Neuronal stem cell (in vitro differentiated cells): ENCODE measurements at regions not wholly inside any gene's neighbourhood (a gene's known extent, or its start where the extent isn't known, plus 50 kb on each side); places are given as distances from the start of the nearest gene placed in this dataset.

Experiments
- DNase-seq: peaks from one replicate; pipeline ENCODE4 v3.0.0-alpha.2; 2013; ENCODE audit warnings: low spot score
- H2AFZ ChIP-seq: one replicate; pipeline ENCODE4 v1.6.1; 2013; ENCODE audit warnings: mild to moderate bottlenecking, low read length, inconsistent platforms
- H2AK5ac ChIP-seq: 2 replicates; pipeline ENCODE4 v1.6.1; 2013; ENCODE audit warnings: low read depth, mild to moderate bottlenecking, inconsistent platforms, low read length, moderate library complexity, mixed read lengths
- H2BK120ac ChIP-seq: 2 replicates; pipeline ENCODE4 v1.6.1; 2013; ENCODE audit warnings: low read depth, mild to moderate bottlenecking, inconsistent platforms, low read length, moderate library complexity, mixed read lengths
- H2BK12ac ChIP-seq: one replicate; pipeline ENCODE4 v1.6.1; 2013; ENCODE audit warnings: low read length, inconsistent platforms
- H2BK15ac ChIP-seq: 2 replicates; pipeline ENCODE4 v1.6.1; 2013; ENCODE audit warnings: mild to moderate bottlenecking, low read length, inconsistent platforms, mixed read lengths
- H2BK5ac ChIP-seq: one replicate; pipeline ENCODE4 v1.6.1; 2013; ENCODE audit warnings: inconsistent platforms, mild to moderate bottlenecking, low read length, moderate library complexity
- H3K14ac ChIP-seq: one replicate; pipeline ENCODE4 v1.6.1; 2013; ENCODE audit warnings: low read length, inconsistent platforms
- H3K18ac ChIP-seq: 2 replicates; pipeline ENCODE4 v1.6.1; 2013; ENCODE audit warnings: low read length, inconsistent platforms
- H3K23ac ChIP-seq: 2 replicates; pipeline ENCODE4 v1.6.1; 2013; ENCODE audit warnings: low read depth, mild to moderate bottlenecking, mixed read lengths, low read length, inconsistent platforms; ENCODE audit not compliant: poor library complexity
- H3K27ac ChIP-seq: replicated peaks from 3 replicates; pipeline ENCODE4 v1.5.1; 2013; ENCODE audit warnings: low read length, inconsistent platforms
- H3K27me3 ChIP-seq, 3 experiments: 2 replicates each; pipeline ENCODE4 v1.6.1; 2013; ENCODE audit warnings: low read length in 3 of 3, mild to moderate bottlenecking in 2 of 3, inconsistent platforms in 1 of 3, low read depth in 1 of 3, mixed read lengths in 1 of 3, moderate library complexity in 1 of 3; ENCODE audit not compliant: control insufficient read depth in 3 of 3, insufficient read depth in 3 of 3
- H3K36me3 ChIP-seq, 2 donors: replicated peaks in 1 of 2; 2 replicates each; pipeline ENCODE4 v1.6.1; 2013; ENCODE audit warnings: low read length in 2 of 2; ENCODE audit not compliant: control insufficient read depth in 2 of 2, insufficient read depth in 2 of 2
- H3K4ac ChIP-seq: 2 replicates; pipeline ENCODE4 v1.6.1; 2013; ENCODE audit warnings: inconsistent platforms, mild to moderate bottlenecking, low read length, moderate library complexity
- H3K4me1 ChIP-seq, 2 donors: 1 replicate in 1 of 2; 2 replicates in 1 of 2; pipeline ENCODE4 v1.6.1; 2013; ENCODE audit warnings: low read length in 2 of 2, low read depth in 1 of 2; ENCODE audit not compliant: control insufficient read depth in 2 of 2, insufficient read depth in 1 of 2
- H3K4me2 ChIP-seq: one replicate; pipeline ENCODE4 v1.6.1; 2013; ENCODE audit warnings: mild to moderate bottlenecking, low read length, inconsistent platforms; ENCODE audit not compliant: insufficient read depth, poor library complexity, severe bottlenecking
- H3K4me3 ChIP-seq, 2 donors: 2 replicates each; pipeline ENCODE4 v1.5.1; 2013; ENCODE audit warnings: low read length in 2 of 2, mild to moderate bottlenecking in 2 of 2, inconsistent platforms in 1 of 2, moderate library complexity in 1 of 2
- H3K79me1 ChIP-seq: one replicate; pipeline ENCODE4 v1.6.1; 2013; ENCODE audit warnings: low read depth, mild to moderate bottlenecking, inconsistent platforms, low read length, moderate library complexity
- H3K9ac ChIP-seq: one replicate; pipeline ENCODE4 v1.6.1; 2013; ENCODE audit warnings: mild to moderate bottlenecking, low read depth, low read length, inconsistent platforms; ENCODE audit not compliant: poor library complexity
- H3K9me3 ChIP-seq, 2 donors: replicated peaks in 1 of 2; 2 replicates each; pipeline versions ENCODE3 to v1.6.1; 2013; ENCODE audit warnings: low read length in 2 of 2, mild to moderate bottlenecking in 2 of 2, inconsistent platforms in 1 of 2, low read depth in 1 of 2, mixed read lengths in 1 of 2, moderate library complexity in 1 of 2; ENCODE audit not compliant: control insufficient read depth in 2 of 2, insufficient read depth in 1 of 2
- H4K8ac ChIP-seq: one replicate; pipeline ENCODE4 v1.6.1; 2013; ENCODE audit warnings: low read depth, mild to moderate bottlenecking, inconsistent platforms, low read length, moderate library complexity
- H4K91ac ChIP-seq: one replicate; pipeline ENCODE4 v1.6.1; 2013; ENCODE audit warnings: low read length, low read depth, mild to moderate bottlenecking, inconsistent platforms; ENCODE audit not compliant: poor library complexity
- WGBS, 2 donors: extraction: QIAGEN DNeasy Blood & Tissue Kit; methylation state at CpG; one replicate each; pipeline ENCODE4 v1.1.7; 2013; ENCODE audit warnings: missing lambda C conversion rate in 2 of 2, mixed read lengths in 1 of 2; ENCODE audit not compliant: insufficient read length in 2 of 2, insufficient replicate concordance in 1 of 2; ENCODE audit errors: extremely low coverage in 2 of 2; 5-methylcytosine and 5-hydroxymethylcytosine counted together

DNA sequence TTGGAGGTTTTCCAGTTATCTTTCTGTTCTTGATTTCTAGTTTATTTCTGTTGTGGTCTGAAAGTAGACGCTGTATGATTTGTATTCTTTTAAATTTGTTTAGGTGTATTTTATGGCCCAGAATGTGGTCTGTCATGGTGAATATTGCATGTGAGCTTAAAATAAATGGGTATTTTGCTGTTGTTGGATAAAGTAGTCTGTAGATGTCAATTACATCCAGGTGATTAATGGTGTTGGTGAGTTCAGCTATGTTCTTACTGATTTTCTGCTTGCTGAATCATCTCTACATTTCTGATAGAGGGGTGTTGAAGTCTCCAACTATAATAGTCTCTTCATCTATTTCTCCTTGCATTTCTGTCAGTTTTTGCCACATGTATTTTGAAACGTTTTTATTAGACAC is 383.3 kb upstream of the SGO1 start:
- Histone ChIP-seq H3K23ac (no peak overlapping the region), H3K4me3 (no peak overlapping the region), H4K8ac (no peak overlapping the region), H3K36me3 (no peaks in the 10 kb centered on the region), H2BK120ac (no peak overlapping the region), H2BK15ac (no peak overlapping the region), H3K18ac (no peak overlapping the region), H3K4me1 (no peaks in the 10 kb centered on the region), H3K27ac (no peak overlapping the region), H2BK5ac (no peak overlapping the region), H2BK12ac (no peak overlapping the region), H3K79me1 (no peaks in the 10 kb centered on the region), H2AK5ac (no peak overlapping the region), H3K4ac (no peak overlapping the region), H4K91ac (no peak overlapping the region), H3K4me2 (no peak overlapping the region), H3K9ac (no peak overlapping the region), H3K14ac (no peak overlapping the region), H3K27me3 (no peaks in the 10 kb centered on the region), H3K9me3 (no peaks in the 10 kb centered on the region), H2AFZ (no peak overlapping the region)
- DNase-seq: no peak
- WGBS, 2 donors: no CpG with 5 or more reads among the region's 2 CpGs

DNA sequence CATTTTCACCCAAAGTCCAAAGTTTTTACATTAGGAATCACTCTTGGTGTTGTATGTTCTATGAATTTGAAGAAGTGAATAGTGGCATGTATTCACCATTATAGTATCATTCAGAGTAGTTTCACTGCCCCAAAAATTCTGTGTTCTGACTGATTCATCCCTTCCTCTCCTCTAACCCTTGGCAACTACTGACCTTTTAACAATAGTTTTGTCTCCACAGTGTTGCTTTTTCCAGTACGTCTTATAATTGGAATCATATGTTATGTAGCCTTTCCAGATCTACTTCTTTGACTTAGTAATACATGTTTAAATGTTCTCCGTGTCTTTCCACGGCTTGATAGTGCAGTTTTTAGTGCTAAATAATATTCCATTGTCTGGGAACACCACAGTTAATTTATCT is 379.0 kb upstream of the SGO1 start:
- no peak overlapping the region for H3K23ac ChIP-seq
- no peak overlapping the region for H2AK5ac ChIP-seq
- no peak overlapping the region for H3K4ac ChIP-seq
- no peak overlapping the region for H3K4me3 ChIP-seq
- no peaks in the 10 kb centered on the region for H3K36me3 ChIP-seq
- no peaks in the 10 kb centered on the region for H3K79me1 ChIP-seq
- no peak overlapping the region for H3K14ac ChIP-seq
- no peak overlapping the region for H3K27ac ChIP-seq
- H2BK120ac ChIP-seq: no peak overlapping the region
- no peak overlapping the region for H4K8ac ChIP-seq
- no peak overlapping the region for H3K9ac ChIP-seq
- no peaks in the 10 kb centered on the region for H3K27me3 ChIP-seq
- no peak overlapping the region for H4K91ac ChIP-seq
- no peaks in the 10 kb centered on the region for H3K9me3 ChIP-seq
- H2BK15ac ChIP-seq: no peak overlapping the region
- H3K4me1 ChIP-seq: no peaks in the 10 kb centered on the region
- no peak overlapping the region for H2BK12ac ChIP-seq
- no peak for DNase-seq
- H3K4me2 ChIP-seq: no peak overlapping the region
- no peak overlapping the region for H2AFZ ChIP-seq
- H3K18ac ChIP-seq: no peak overlapping the region
- no peak overlapping the region for H2BK5ac ChIP-seq
- no CpG with 5 or more reads among the region's 3 CpGs for WGBS, 2 donors

DNA sequence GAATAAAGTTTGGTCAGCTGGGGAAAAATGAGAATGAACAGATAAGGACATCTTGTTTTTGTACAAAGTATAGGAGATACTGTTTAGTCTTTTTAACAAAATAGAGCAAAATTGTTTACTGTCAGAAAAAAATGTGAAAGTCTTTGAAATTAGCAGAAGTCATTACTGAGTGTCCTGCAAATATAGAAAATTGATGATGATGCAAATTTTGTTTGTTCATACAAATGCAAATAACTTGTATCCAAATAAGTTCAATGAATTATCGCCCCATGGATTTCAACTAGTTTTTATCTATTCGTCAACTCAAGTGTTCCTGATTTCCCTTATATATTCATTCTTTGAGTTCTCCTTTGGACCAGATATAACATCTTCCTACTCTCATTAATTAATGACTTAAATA is 378.0 kb upstream of the SGO1 start:
- Histone ChIP-seq H3K18ac (no peak overlapping the region), H2BK120ac (no peak overlapping the region), H3K4ac (no peak overlapping the region), H4K91ac (no peak overlapping the region), H3K4me3 (no peak overlapping the region), H3K36me3 (no peaks in the 10 kb centered on the region), H2BK5ac (no peak overlapping the region), H4K8ac (no peak overlapping the region), H2AK5ac (no peak overlapping the region), H3K27me3 (no peaks in the 10 kb centered on the region), H2AFZ (no peak overlapping the region), H3K9me3 (no peaks in the 10 kb centered on the region), H3K9ac (no peak overlapping the region), H3K79me1 (no peaks in the 10 kb centered on the region), H3K4me2 (no peak overlapping the region), H3K27ac (no peak overlapping the region), H2BK15ac (no peak overlapping the region), H3K4me1 (no peaks in the 10 kb centered on the region), H2BK12ac (no peak overlapping the region), H3K14ac (no peak overlapping the region), H3K23ac (no peak overlapping the region)
- no peak for DNase-seq
- no CpG with 5 or more reads among the region's 2 CpGs for WGBS, 2 donors

DNA sequence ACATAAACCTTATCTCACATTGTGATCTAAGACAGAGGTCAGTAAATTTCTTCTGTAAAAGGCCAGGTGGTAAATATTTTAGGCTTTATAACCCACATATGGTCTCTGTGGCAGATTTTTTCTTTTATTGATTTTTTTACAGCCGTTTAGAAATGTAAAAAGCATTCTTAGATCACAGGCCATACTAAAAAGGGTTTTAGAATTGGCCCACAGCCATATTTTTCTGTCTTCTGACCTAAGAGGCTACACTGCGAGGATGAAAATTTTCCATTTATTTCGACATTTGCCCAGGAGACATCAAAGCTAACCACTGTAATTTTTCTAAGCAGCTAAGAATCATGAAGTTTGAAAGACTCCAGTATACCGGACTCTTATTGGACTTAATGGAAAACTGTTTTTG is 377.2 kb upstream of the SGO1 start:
- WGBS, 2 donors: no CpG with 5 or more reads among the region's 4 CpGs
- Histone ChIP-seq H2BK15ac (no peak overlapping the region), H2BK120ac (no peak overlapping the region), H4K8ac (no peak overlapping the region), H3K4me1 (no peaks in the 10 kb centered on the region), H3K36me3 (no peaks in the 10 kb centered on the region), H2BK12ac (no peak overlapping the region), H3K4ac (no peak overlapping the region), H4K91ac (no peak overlapping the region), H3K9me3 (no peaks in the 10 kb centered on the region), H3K9ac (no peak overlapping the region), H2AK5ac (no peak overlapping the region), H3K4me3 (no peak overlapping the region), H3K14ac (no peak overlapping the region), H2AFZ (no peak overlapping the region), H3K79me1 (no peaks in the 10 kb centered on the region), H3K27ac (no peak overlapping the region), H3K18ac (no peak overlapping the region), H3K27me3 (no peaks in the 10 kb centered on the region), H3K4me2 (no peak overlapping the region), H3K23ac (no peak overlapping the region), H2BK5ac (no peak overlapping the region)
- DNase-seq: no peak
